ENCODE measurements at regions not wholly inside any gene's neighbourhood (a gene's known extent, or its start where the extent isn't known, plus 50 kb on each side); places are given as distances from the start of the nearest gene placed in this dataset.

GRCh38 chr9:23621924-23622323 is 204.1 kb downstream of the ELAVL2 start:
- TF ChIP-seq POLR2AphosphoS5 (IDR thresholded peaks at IDR 0.05; ENCODE audit: borderline replicate concordance, low read depth, low read length), result no peak
- TF ChIP-seq EZH2 (IDR thresholded peaks at IDR 0.05), result no peak
